Endothelial cell of umbilical vein (primary cell): ENCODE measurements at regions not wholly inside any gene's neighbourhood (a gene's known extent, or its start where the extent isn't known, plus 50 kb on each side); places are given as distances from the start of the nearest gene placed in this dataset.

Source experiments
- POLR2A ChIP-seq: IDR thresholded peaks from 2 replicates; pipeline ENCODE4 v1.6.1; 2012; ENCODE audit warnings: low read depth, mild to moderate bottlenecking, control low read depth, low read length
- POLR2AphosphoS5 ChIP-seq: IDR thresholded peaks from 2 replicates; pipeline ENCODE4 v1.6.1; 2012; ENCODE audit warnings: low read depth, mild to moderate bottlenecking, control low read depth, low read length, moderate library complexity; ENCODE audit not compliant: insufficient read depth

DNA sequence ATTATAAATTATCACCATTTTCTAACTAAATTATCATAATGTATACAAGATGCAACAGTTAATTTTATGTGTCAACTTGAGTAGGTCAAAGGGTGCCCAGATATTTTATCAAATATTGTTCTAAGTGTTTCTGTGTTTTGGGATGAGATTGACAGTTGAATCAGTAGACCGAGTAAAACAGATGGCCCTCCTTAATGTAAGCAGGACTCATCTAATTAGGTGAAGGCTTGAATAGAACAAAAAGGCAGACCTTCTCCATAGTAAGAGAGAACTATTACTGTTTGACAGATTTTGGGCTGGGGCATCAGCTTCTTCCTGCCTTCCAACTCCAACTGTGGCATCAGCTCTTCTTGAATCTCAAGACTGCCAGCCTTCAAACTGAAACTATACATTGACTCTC lies 185.8 kb downstream of the TRAM1L1 start:
- TF ChIP-seq POLR2A, result no peak
- no peak for TF ChIP-seq POLR2AphosphoS5
